HG02884 (cell line): ENCODE measurements at regions not wholly inside any gene's neighbourhood (a gene's known extent, or its start where the extent isn't known, plus 50 kb on each side); places are given as distances from the start of the nearest gene placed in this dataset.

Source experiments
- ATAC-seq: cut with Tn5 transposase; IDR thresholded peaks from one replicate; pipeline ENCODE4 v1.9.1; 2021; ENCODE audit warnings: mild to moderate bottlenecking, moderate library complexity; ENCODE audit not compliant: unreplicated experiment

DNA sequence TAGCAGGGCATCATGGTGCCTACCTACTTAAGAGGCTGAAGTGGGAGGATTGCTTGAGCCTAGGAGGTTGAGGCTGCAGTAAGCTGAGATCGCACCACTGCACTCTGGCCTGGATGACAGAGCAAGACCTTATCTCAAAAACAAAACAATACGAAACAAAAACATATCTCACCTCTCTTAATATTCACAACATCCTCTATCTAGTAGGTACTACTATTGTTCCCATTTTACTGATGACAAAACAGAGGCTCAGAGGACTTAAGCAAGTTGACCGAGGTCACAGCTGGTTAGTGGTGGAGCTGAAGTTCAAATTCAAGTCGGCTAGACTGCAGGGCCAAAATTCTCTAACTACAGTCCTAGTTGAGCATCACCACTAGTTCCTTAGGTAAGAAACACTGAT is 172.3 kb upstream of the EEA1 start:
- no peak for ATAC-seq

DNA sequence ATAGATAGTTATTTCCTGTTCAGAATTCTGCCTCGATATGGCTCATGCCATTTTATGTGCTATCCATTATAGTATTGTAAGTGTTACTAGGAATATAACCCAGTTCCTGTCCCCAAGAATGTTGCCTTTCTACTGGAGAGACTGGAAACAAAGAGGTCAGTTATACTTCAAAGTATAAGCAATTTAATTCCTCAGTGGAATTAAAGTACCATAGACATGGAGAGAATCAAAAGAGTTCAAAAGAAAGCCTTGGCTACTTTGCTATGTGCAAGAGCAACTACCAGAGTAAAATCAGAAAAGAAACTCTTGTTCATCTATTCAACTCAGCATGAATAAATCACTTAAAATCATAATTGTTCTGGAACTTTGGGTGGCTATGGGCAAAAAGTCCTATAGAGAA is 173.2 kb upstream of the EEA1 start:
- no peak for ATAC-seq

- ATAC-seq = no peak
Measured at GRCh38 chr12:93102744-93103143, 173.6 kb upstream of the EEA1 start.

- no peak for ATAC-seq
Measured at GRCh38 chr12:93103154-93103553, 174.1 kb upstream of the EEA1 start.

DNA sequence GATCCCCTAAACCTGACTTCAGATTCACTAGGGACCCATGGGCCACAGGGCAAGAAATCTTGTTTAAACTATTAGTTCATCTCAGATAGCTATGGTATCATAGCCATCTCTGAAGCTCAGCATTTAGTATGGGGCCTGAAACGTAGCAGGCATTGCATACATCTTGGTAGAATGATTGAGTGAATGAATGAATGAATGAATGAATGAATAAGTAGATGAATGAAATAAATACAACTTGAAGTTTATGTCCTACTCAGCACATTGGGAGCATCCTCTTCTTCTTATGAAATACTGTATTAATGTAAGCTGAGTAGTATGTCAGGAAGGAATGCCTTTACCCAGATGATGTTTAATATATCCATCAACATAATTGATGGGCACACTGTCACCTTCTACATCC is 175.4 kb upstream of the EEA1 start:
- ATAC-seq = no peak

DNA sequence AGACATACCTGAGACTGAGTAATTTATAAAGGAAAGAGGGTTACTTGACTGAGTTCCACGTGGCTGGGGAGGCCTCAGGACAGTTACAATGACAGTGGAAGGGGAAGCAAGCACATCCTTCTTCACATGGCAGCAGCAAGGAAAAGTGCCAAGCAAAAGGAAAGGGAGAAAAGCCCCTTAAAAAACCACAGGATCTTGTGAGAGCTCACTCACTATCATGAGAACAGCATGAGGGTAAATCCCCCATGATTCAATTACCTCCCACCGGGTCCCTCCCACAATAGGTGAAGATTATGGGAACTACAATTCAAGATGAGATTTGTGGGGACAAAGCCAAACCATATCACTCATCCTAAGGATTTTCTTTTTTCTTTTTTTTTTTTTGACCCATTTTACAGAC is 177.8 kb upstream of the EEA1 start:
- no peak for ATAC-seq

- ATAC-seq = no peak
Measured at GRCh38 chr12:93107514-93108312, 178.6 kb upstream of the EEA1 start.

DNA sequence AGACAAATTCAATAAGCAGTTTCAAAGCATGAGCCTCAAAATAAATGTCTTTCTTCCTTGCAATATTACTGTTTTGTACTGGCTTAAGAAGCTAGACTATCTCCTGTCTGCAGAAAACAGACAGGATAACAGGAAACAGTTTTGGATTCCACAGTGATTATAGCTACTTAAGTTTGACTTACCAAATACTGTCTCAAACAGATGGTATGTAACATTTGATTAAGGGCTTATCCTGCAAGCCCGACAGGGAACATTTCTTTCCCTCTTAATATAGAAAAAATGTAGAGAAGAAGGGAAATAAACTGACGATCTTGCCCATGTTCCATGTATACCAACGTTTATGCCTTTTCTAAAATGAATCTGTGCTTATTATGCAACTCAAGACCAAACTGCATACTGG is 179.9 kb upstream of the EEA1 start:
- ATAC-seq = no peak

DNA sequence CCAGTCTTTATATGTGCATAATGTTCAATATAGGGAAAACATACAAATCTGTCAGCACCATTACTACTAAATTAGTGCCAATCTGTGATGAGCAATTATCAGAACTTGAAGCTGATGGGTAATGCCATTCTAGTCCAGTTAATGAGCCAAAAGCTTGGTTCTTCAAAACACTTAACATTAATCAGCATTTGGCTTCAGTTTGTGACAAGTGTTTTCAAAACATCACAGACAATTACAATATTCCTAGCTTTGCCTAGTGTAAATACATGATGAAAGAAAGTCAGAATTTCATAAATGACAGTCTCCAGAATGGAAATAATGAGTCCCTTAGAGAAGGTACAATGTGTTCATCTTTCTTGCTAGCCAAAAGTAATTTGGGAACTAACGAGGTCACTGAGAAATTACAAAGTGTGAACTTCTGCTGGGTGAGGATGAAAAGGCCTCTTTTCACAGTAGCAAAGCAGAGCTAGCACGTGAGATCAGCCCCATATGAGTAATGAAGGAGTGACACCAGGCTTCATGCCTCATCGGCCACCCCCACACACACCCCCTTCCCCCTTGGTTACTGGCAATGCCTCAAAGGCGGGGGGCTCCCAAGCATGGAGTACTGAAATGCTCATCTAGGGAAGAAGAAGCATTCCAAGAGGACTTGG is 180.6 kb upstream of the EEA1 start:
- ATAC-seq = no peak

GRCh38 chr12:93111773-93112172 is 182.7 kb upstream of the EEA1 start:
- ATAC-seq = no peak

- ATAC-seq = no peak
Measured at GRCh38 chr12:93113317-93114006, 184.4 kb upstream of the EEA1 start.

- ATAC-seq = no peak
Measured at GRCh38 chr12:93115198-93115601, 186.1 kb upstream of the EEA1 start.

GRCh38 chr12:93115646-93116045 is 186.6 kb upstream of the EEA1 start:
- ATAC-seq = no peak

GRCh38 chr12:93116632-93117031 is 187.5 kb upstream of the EEA1 start:
- ATAC-seq = no peak

GRCh38 chr12:93121729-93122488 is 192.8 kb upstream of the EEA1 start:
- no peak for ATAC-seq

DNA sequence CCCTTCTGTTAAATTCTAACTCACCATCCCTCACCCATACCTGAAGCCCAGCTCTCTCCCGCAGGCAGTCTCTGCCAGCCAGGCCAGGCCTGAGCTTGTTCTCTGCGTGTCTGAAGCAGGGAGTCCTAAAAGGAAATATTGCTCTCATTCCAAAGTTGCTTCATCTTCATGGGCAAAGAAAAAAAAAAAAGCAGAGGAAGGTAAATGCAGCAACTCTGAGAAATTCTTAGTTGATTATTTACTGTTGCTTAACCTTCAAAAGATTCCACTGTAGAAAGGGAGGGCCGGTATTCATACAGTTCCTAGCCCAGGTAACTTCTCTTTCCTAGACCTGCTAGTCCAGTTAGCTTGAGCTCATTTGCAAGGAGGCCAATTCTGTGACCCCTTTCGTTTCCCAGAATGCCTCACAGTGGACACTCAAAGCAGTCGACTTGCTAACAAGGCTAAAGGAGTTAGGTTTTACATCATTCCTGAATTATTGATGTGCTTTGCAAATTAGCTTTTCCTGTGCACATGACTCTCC is 193.5 kb upstream of the EEA1 start:
- no peak for ATAC-seq

- no peak for ATAC-seq
Measured at GRCh38 chr12:93125126-93125525, 196.0 kb upstream of the EEA1 start.

DNA sequence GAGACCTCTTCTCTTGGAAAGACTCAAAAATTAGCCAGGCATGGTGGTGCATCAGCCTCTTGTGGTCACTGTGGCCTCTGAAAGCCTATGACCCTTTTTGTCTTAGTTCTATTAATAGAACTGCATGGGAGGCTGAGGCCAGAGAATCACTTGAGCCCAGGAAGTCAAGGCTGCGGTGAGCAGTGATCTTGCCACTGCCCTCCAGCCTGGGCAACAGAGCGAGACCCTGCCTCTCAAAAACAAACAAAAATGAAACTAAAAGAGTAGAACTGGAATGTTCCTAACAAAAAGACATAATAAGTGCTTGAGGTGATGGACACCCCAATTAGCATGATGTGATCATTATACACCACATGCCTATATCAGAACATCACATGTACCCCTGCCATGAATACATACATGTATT is 197.0 kb upstream of the EEA1 start:
- ATAC-seq = peak; percentile 69

DNA sequence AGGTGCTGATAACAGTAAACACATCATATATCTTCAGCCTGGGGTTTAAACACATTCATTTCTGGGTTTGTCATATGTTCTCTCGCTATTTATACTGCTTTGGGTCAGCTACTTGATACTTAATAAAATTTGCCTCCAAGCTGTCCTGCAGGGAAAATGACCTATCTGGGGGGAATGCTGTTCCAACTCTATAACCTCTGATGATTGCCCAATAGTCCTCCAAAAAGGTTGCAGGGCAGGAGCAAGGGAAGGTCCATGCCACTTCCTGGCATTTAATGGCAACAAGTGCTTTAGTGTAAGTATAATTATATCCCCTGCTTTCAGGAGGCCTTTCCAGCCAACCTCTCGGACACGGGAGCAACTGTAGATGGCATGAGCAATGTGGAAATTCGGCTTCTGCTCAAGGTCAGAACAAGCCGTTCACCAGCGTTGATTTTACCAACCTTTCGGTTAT is 198.0 kb upstream of the EEA1 start:
- no peak for ATAC-seq

GRCh38 chr12:93127582-93128331 is 198.7 kb upstream of the EEA1 start:
- ATAC-seq = no peak
